ENCODE measurements at regions not wholly inside any gene's neighbourhood (a gene's known extent, or its start where the extent isn't known, plus 50 kb on each side); places are given as distances from the start of the nearest gene placed in this dataset.

DNA sequence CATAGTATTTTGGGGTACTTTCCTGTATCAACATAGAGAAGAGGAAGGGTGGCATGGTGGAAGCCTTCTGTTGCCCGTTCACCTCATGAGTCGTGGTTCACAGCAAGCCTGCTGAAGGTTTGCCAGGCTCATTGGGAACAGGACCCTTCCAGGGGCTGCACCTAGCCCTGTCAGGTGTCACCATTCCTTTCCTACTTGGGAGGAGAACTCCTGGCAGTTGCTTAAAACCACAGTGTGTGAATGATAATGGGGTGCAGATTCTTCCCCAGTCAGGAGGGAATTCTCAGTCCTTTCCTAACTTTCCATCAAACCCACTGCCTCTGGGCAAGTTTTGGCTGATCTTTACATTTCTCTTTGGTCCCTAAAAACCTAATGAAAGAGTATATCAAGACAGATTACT lies 99.4 kb upstream of the CTNND2 start:
- Histone ChIP-seq H3K23ac (ENCODE audit: low read length) (no peak overlapping the region), H4K8ac (ENCODE audit: low read depth, low read length) (no peak overlapping the region), H3K36me3 (ENCODE audit: control insufficient read depth in 1 of 2, insufficient read depth in 2 of 2, low read length in 2 of 2) (no peaks in the 10 kb centered on the region), H3K79me1 (ENCODE audit: low read length) (no peaks in the 10 kb centered on the region), H3K4me2 (ENCODE audit: low read length) (no peak overlapping the region), H4K12ac (ENCODE audit: low read depth, low read length) (no peak overlapping the region), H3K27ac (ENCODE audit: low read depth, low read length) (no peak overlapping the region), H3K4ac (ENCODE audit: low read depth, low read length) (no peak overlapping the region), H4K91ac (ENCODE audit: low read depth, low read length) (no peak overlapping the region), H3K4me1 (ENCODE audit: control insufficient read depth in 1 of 2, insufficient read depth in 2 of 2, low read length in 2 of 2) (no peaks in the 10 kb centered on the region), H3K18ac (ENCODE audit: low read length) (no peak overlapping the region), H2BK5ac (ENCODE audit: low read depth, low read length, poor library complexity) (no peak overlapping the region), H3K9ac (ENCODE audit: low read length) (no peak overlapping the region), H2AFZ (ENCODE audit: insufficient read depth, low read length, poor library complexity) (no peak overlapping the region), H3K4me3 (ENCODE audit: low read depth, low read length) (no peak overlapping the region), H3K14ac (ENCODE audit: low read length) (no peak overlapping the region), H3K9me3 (ENCODE audit: insufficient read depth, low read depth, low read length) (peaks cover 2% of the 10 kb centered on the region), H2BK120ac (ENCODE audit: insufficient read depth, low read length, poor library complexity) (no peak overlapping the region), H3K27me3 (ENCODE audit: insufficient read depth, low read length) (no peaks in the 10 kb centered on the region), H3K79me2 (ENCODE audit: control insufficient read depth, insufficient read depth, low read length, poor library complexity) (no peaks in the 10 kb centered on the region), H2AK5ac (ENCODE audit: low read length) (no peak overlapping the region), H2BK12ac (ENCODE audit: low read length) (no peak overlapping the region)
- WGBS (ENCODE audit: extremely low coverage, insufficient coverage, insufficient read length) = no CpG with 5 or more reads among the region's 2 CpGs
- DNase-seq = no peak

DNA sequence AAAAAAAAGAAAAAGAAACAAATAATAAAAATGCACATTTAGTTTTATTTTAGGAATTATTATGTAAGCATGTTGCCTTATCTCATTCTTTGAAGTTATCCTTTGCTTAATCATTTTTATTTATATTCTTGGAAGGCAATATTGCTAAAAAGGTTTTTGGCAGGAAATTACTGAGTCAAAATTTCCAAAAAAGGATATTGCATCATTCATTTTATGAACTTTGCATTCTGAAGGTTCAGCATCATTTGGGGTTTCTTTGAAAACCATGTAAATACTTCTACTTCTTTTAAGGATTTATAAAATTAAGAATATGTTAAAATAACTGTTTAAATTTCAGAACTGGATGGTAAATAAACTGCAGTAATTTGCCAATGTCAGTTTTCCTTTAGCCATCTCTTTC lies 94.2 kb upstream of the CTNND2 start:
- Histone ChIP-seq H3K14ac (ENCODE audit: low read length) (no peak overlapping the region), H3K9me3 (ENCODE audit: insufficient read depth, low read depth, low read length) (no peaks in the 10 kb centered on the region), H3K4me3 (ENCODE audit: low read depth, low read length) (no peak overlapping the region), H2AK5ac (ENCODE audit: low read length) (no peak overlapping the region), H3K4me2 (ENCODE audit: low read length) (no peak overlapping the region), H2BK120ac (ENCODE audit: insufficient read depth, low read length, poor library complexity) (no peak overlapping the region), H3K79me1 (ENCODE audit: low read length) (no peaks in the 10 kb centered on the region), H4K91ac (ENCODE audit: low read depth, low read length) (no peak overlapping the region), H3K4me1 (ENCODE audit: control insufficient read depth in 1 of 2, insufficient read depth in 2 of 2, low read length in 2 of 2) (no peaks in the 10 kb centered on the region), H4K8ac (ENCODE audit: low read depth, low read length) (no peak overlapping the region), H3K4ac (ENCODE audit: low read depth, low read length) (no peak overlapping the region), H2AFZ (ENCODE audit: insufficient read depth, low read length, poor library complexity) (no peak overlapping the region), H3K27ac (ENCODE audit: low read depth, low read length) (no peak overlapping the region), H4K12ac (ENCODE audit: low read depth, low read length) (no peak overlapping the region), H3K36me3 (ENCODE audit: control insufficient read depth in 1 of 2, insufficient read depth in 2 of 2, low read length in 2 of 2) (no peaks in the 10 kb centered on the region), H3K79me2 (ENCODE audit: control insufficient read depth, insufficient read depth, low read length, poor library complexity) (no peaks in the 10 kb centered on the region), H3K23ac (ENCODE audit: low read length) (no peak overlapping the region), H2BK12ac (ENCODE audit: low read length) (no peak overlapping the region), H3K27me3 (ENCODE audit: insufficient read depth, low read length) (no peaks in the 10 kb centered on the region), H2BK5ac (ENCODE audit: low read depth, low read length, poor library complexity) (no peak overlapping the region), H3K9ac (ENCODE audit: low read length) (no peak overlapping the region), H3K18ac (ENCODE audit: low read length) (no peak overlapping the region)
- no peak for DNase-seq

DNA sequence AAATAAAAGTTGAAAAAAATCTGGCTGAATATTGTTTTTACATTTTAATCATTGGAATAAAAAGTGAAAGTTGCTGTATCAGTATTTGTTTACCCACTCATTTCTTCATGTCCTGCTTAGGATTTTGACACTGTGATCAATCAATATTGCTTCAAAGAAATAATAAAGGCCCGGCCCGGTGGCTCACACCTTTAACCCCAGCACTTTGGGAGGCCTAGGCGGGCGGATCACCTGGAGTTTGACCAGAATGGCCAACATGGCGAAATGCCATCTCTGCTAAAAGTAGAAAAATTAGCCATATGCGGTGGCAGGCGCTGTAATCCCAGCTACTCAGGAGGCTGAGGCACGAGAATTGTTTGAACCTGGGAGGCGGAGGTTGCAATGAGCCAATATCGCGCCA lies 93.7 kb upstream of the CTNND2 start:
- no peak overlapping the region for H3K9ac ChIP-seq (ENCODE audit: low read length)
- WGBS (ENCODE audit: extremely low coverage, insufficient coverage, insufficient read length) = no CpG with 5 or more reads among the region's 11 CpGs
- no peaks in the 10 kb centered on the region for H3K9me3 ChIP-seq (ENCODE audit: insufficient read depth, low read depth, low read length)
- no peak overlapping the region for H2BK120ac ChIP-seq (ENCODE audit: insufficient read depth, low read length, poor library complexity)
- H4K8ac ChIP-seq (ENCODE audit: low read depth, low read length) = no peak overlapping the region
- no peak overlapping the region for H4K91ac ChIP-seq (ENCODE audit: low read depth, low read length)
- H3K36me3 ChIP-seq (ENCODE audit: control insufficient read depth in 1 of 2, insufficient read depth in 2 of 2, low read length in 2 of 2) = no peaks in the 10 kb centered on the region
- H2AFZ ChIP-seq (ENCODE audit: insufficient read depth, low read length, poor library complexity) = no peak overlapping the region
- no peak overlapping the region for H3K4me2 ChIP-seq (ENCODE audit: low read length)
- no peaks in the 10 kb centered on the region for H3K4me1 ChIP-seq (ENCODE audit: control insufficient read depth in 1 of 2, insufficient read depth in 2 of 2, low read length in 2 of 2)
- no peaks in the 10 kb centered on the region for H3K27me3 ChIP-seq (ENCODE audit: insufficient read depth, low read length)
- DNase-seq = no peak
- no peak overlapping the region for H3K27ac ChIP-seq (ENCODE audit: low read depth, low read length)
- H3K14ac ChIP-seq (ENCODE audit: low read length) = no peak overlapping the region
- no peak overlapping the region for H3K23ac ChIP-seq (ENCODE audit: low read length)
- H3K4me3 ChIP-seq (ENCODE audit: low read depth, low read length) = no peak overlapping the region
- H3K18ac ChIP-seq (ENCODE audit: low read length) = no peak overlapping the region
- no peak overlapping the region for H4K12ac ChIP-seq (ENCODE audit: low read depth, low read length)
- H2BK5ac ChIP-seq (ENCODE audit: low read depth, low read length, poor library complexity) = no peak overlapping the region
- H2BK12ac ChIP-seq (ENCODE audit: low read length) = no peak overlapping the region
- no peak overlapping the region for H2AK5ac ChIP-seq (ENCODE audit: low read length)
- no peaks in the 10 kb centered on the region for H3K79me2 ChIP-seq (ENCODE audit: control insufficient read depth, insufficient read depth, low read length, poor library complexity)
- no peaks in the 10 kb centered on the region for H3K79me1 ChIP-seq (ENCODE audit: low read length)
- no peak overlapping the region for H3K4ac ChIP-seq (ENCODE audit: low read depth, low read length)

DNA sequence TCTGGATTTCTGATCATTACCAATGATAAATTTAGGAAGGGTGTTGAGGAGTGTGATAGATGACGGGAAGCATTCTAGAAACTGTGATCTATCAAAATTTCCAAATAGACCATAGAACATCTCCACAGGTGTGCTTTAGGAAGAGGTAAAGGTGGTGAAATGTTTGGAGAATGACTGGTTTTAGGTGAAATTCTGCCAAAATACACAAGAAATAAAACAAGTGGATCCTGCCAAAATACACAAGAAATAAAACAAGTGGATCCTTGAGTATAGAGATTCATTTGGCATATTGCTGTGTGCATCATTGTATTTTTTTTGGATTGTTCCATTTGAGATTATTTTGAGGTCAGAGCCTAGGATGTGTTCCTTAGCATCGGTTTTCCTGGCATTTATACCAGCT lies 88.3 kb upstream of the CTNND2 start:
- H4K12ac ChIP-seq (ENCODE audit: low read depth, low read length) = no peak overlapping the region
- no CpG with 5 or more reads among the region's 2 CpGs for WGBS (ENCODE audit: extremely low coverage, insufficient coverage, insufficient read length)
- H3K23ac ChIP-seq (ENCODE audit: low read length) = no peak overlapping the region
- H3K27me3 ChIP-seq (ENCODE audit: insufficient read depth, low read length) = no peaks in the 10 kb centered on the region
- no peak overlapping the region for H3K9ac ChIP-seq (ENCODE audit: low read length)
- no peak overlapping the region for H4K8ac ChIP-seq (ENCODE audit: low read depth, low read length)
- no peak overlapping the region for H2AK5ac ChIP-seq (ENCODE audit: low read length)
- no peaks in the 10 kb centered on the region for H3K4me1 ChIP-seq (ENCODE audit: control insufficient read depth in 1 of 2, insufficient read depth in 2 of 2, low read length in 2 of 2)
- H3K9me3 ChIP-seq (ENCODE audit: insufficient read depth, low read depth, low read length) = no peaks in the 10 kb centered on the region
- H3K27ac ChIP-seq (ENCODE audit: low read depth, low read length) = no peak overlapping the region
- no peak overlapping the region for H3K14ac ChIP-seq (ENCODE audit: low read length)
- DNase-seq = no peak
- H3K4ac ChIP-seq (ENCODE audit: low read depth, low read length) = no peak overlapping the region
- no peak overlapping the region for H2BK120ac ChIP-seq (ENCODE audit: insufficient read depth, low read length, poor library complexity)
- H2BK12ac ChIP-seq (ENCODE audit: low read length) = no peak overlapping the region
- H2BK5ac ChIP-seq (ENCODE audit: low read depth, low read length, poor library complexity) = no peak overlapping the region
- no peaks in the 10 kb centered on the region for H3K79me1 ChIP-seq (ENCODE audit: low read length)
- no peak overlapping the region for H2AFZ ChIP-seq (ENCODE audit: insufficient read depth, low read length, poor library complexity)
- no peaks in the 10 kb centered on the region for H3K36me3 ChIP-seq (ENCODE audit: control insufficient read depth in 1 of 2, insufficient read depth in 2 of 2, low read length in 2 of 2)
- H3K4me2 ChIP-seq (ENCODE audit: low read length) = no peak overlapping the region
- no peak overlapping the region for H4K91ac ChIP-seq (ENCODE audit: low read depth, low read length)
- no peak overlapping the region for H3K4me3 ChIP-seq (ENCODE audit: low read depth, low read length)
- H3K18ac ChIP-seq (ENCODE audit: low read length) = no peak overlapping the region
- no peaks in the 10 kb centered on the region for H3K79me2 ChIP-seq (ENCODE audit: control insufficient read depth, insufficient read depth, low read length, poor library complexity)

DNA sequence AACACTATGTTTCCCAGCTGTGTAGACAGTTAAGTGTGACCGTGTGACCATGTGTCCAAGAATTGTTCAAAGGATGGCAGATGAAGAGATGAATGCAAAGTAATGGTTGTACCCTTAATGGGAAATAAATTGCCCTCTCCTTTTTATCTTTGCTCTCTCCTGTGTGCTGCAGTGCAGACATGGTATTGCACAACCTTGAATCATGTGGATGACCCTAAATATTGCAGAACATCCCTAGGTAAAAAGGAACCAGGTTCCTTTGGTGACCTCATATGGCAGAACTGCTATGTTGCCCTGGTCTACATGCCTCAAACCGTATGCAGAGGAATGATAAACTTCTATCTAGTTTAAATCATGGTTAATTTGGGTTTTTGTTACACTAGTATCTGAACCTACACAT lies 81.7 kb upstream of the CTNND2 start:
- Histone ChIP-seq H3K18ac (ENCODE audit: low read length) (no peak overlapping the region), H4K8ac (ENCODE audit: low read depth, low read length) (no peak overlapping the region), H3K79me1 (ENCODE audit: low read length) (no peaks in the 10 kb centered on the region), H3K4ac (ENCODE audit: low read depth, low read length) (no peak overlapping the region), H3K9me3 (ENCODE audit: insufficient read depth, low read depth, low read length) (no peaks in the 10 kb centered on the region), H3K4me3 (ENCODE audit: low read depth, low read length) (no peak overlapping the region), H4K12ac (ENCODE audit: low read depth, low read length) (no peak overlapping the region), H2AFZ (ENCODE audit: insufficient read depth, low read length, poor library complexity) (no peak overlapping the region), H3K27me3 (ENCODE audit: insufficient read depth, low read length) (no peaks in the 10 kb centered on the region), H3K27ac (ENCODE audit: low read depth, low read length) (no peak overlapping the region), H3K4me1 (ENCODE audit: control insufficient read depth in 1 of 2, insufficient read depth in 2 of 2, low read length in 2 of 2) (no peaks in the 10 kb centered on the region), H3K14ac (ENCODE audit: low read length) (no peak overlapping the region), H4K91ac (ENCODE audit: low read depth, low read length) (no peak overlapping the region), H2AK5ac (ENCODE audit: low read length) (no peak overlapping the region), H2BK120ac (ENCODE audit: insufficient read depth, low read length, poor library complexity) (no peak overlapping the region), H3K79me2 (ENCODE audit: control insufficient read depth, insufficient read depth, low read length, poor library complexity) (no peaks in the 10 kb centered on the region), H2BK5ac (ENCODE audit: low read depth, low read length, poor library complexity) (no peak overlapping the region), H3K23ac (ENCODE audit: low read length) (no peak overlapping the region), H2BK12ac (ENCODE audit: low read length) (no peak overlapping the region), H3K36me3 (ENCODE audit: control insufficient read depth in 1 of 2, insufficient read depth in 2 of 2, low read length in 2 of 2) (no peaks in the 10 kb centered on the region), H3K4me2 (ENCODE audit: low read length) (no peak overlapping the region), H3K9ac (ENCODE audit: low read length) (no peak overlapping the region)
- no peak for DNase-seq
- no CpG with 5 or more reads among the region's 2 CpGs for WGBS (ENCODE audit: extremely low coverage, insufficient coverage, insufficient read length)

All from trophoblast cell (in vitro differentiated cells and primary cell).